CD4-positive, alpha-beta T cell (primary cell): ENCODE measurements at regions not wholly inside any gene's neighbourhood (a gene's known extent, or its start where the extent isn't known, plus 50 kb on each side); places are given as distances from the start of the nearest gene placed in this dataset.

ENCODE experiments used
- ATAC-seq: fragments of 200-7000 bp; cut with Tn5 transposase; one replicate; pipeline ENCODE4 v1.10.0; 2022; ENCODE audit warnings: mild to moderate bottlenecking; ENCODE audit not compliant: poor library complexity
- CTCF ChIA-PET: fragments of 350-600 bp; sonication (Branson Sonifier 250); formaldehyde crosslinking; loops from one replicate; lab custom pipeline; 2021; ENCODE audit warnings: antibody characterized with exemption, inconsistent platforms; lab: Charles Lee
- POLR2A ChIA-PET: fragments of 350-600 bp; sonication (Branson Sonifier 250); formaldehyde crosslinking; loops from one replicate; lab custom pipeline; 2021; ENCODE audit warnings: antibody characterized with exemption, inconsistent platforms; lab: Charles Lee
- DNase-seq, 14 experiments: peaks; one replicate each; pipeline ENCODE4 v3.0.0-alpha.2; 2013 to 2020; ENCODE audit warnings: mixed read lengths in 2 of 14
- H3K27ac ChIP-seq, 2 donors: one replicate each; pipeline versions ENCODE4 v1.5.1 to v1.7.0; 2013; ENCODE audit warnings: low read length in 2 of 2, low read depth in 1 of 2, mild to moderate bottlenecking in 1 of 2
- H3K27me3 ChIP-seq, 2 experiments: 1 replicate in 1 of 2; 2 replicates in 1 of 2; pipeline versions ENCODE4 v1.6.1 to v1.7.0; 2013; ENCODE audit warnings: low read length in 2 of 2, control low read depth in 1 of 2, mild to moderate bottlenecking in 1 of 2, moderate library complexity in 1 of 2; ENCODE audit not compliant: insufficient read depth in 2 of 2, control insufficient read depth in 1 of 2
- H3K36me3 ChIP-seq: one replicate; pipeline ENCODE4 v1.6.1; 2013; ENCODE audit warnings: low read length, control low read depth; ENCODE audit not compliant: insufficient read depth
- H3K4me1 ChIP-seq: one replicate; pipeline ENCODE4 v1.6.1; 2013; ENCODE audit warnings: low read length, control low read depth; ENCODE audit not compliant: insufficient read depth
- H3K4me3 ChIP-seq: one replicate; pipeline ENCODE4 v1.5.1; 2013; ENCODE audit warnings: mild to moderate bottlenecking, low read length, moderate library complexity
- H3K9me3 ChIP-seq, 2 experiments: 1 replicate in 1 of 2; 2 replicates in 1 of 2; pipeline versions ENCODE4 v1.6.1 to v1.7.0; 2013; ENCODE audit warnings: low read length in 2 of 2, mild to moderate bottlenecking in 2 of 2, control low read depth in 1 of 2, moderate library complexity in 1 of 2; ENCODE audit not compliant: control insufficient read depth in 1 of 2, insufficient read depth in 1 of 2
- H3K27ac Mint-ChIP-seq: one replicate; pipeline ENCODE4 v1.8.0; 2020; ENCODE audit warnings: mixed read lengths
- H3K27me3 Mint-ChIP-seq: one replicate; pipeline ENCODE4 v1.8.0; 2021; ENCODE audit warnings: mixed read lengths
- H3K36me3 Mint-ChIP-seq: one replicate; pipeline ENCODE4 v1.8.0; 2021; ENCODE audit warnings: low read depth, mixed read lengths
- H3K4me1 Mint-ChIP-seq: one replicate; pipeline ENCODE4 v1.8.0; 2021; ENCODE audit warnings: low read depth, mixed read lengths
- H3K4me3 Mint-ChIP-seq: one replicate; pipeline ENCODE4 v1.8.0; 2020; ENCODE audit warnings: mild to moderate bottlenecking, mixed read lengths
- H3K9me3 Mint-ChIP-seq: one replicate; pipeline ENCODE4 v1.8.0; 2020; ENCODE audit warnings: mixed read lengths
- CTCF ChIP-seq: fragments of 200-600 bp; IDR thresholded peaks from one replicate; pipeline ENCODE4 v1.8.0; 2022; ENCODE audit warnings: antibody characterized with exemption, mild to moderate bottlenecking
- intact Hi-C, 2 experiments: fragments of 100-400 bp; cut with DNase I in 1 of 2; cut with micrococcal nuclease in 1 of 2; formaldehyde crosslinking; loops; one replicate each; pipeline versions ENCODE4 v1.15.1 to v1.9.0; 2023 to 2025; cut with DNase I, micrococcal nuclease

DNA sequence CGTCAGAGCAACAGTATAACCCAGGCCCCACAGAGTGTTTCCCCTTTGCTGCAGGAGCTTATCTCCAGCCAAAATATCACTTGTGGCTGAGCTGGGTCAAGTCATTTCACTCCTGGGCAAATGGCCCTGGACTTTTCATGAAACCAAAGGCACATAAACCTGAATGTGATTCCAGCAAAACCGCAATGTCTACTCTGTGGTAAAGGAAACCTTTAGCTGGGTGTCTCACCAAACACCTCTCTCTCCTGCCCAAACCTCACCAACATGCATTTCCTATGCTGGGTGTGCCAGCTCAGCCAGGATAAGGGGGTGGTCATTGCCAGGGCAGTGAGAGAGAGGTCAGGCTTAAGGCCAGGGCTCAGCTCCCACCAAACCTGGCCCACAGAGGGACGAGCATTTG is 67.4 kb downstream of the GTPBP8 start:
- Mint-ChIP-seq H3K36me3 (peaks cover 19% of the 10 kb centered on the region), H3K27ac (no peak overlapping the region), H3K27me3 (no peaks in the 10 kb centered on the region), H3K9me3 (no peaks in the 10 kb centered on the region), H3K4me1 (peaks cover 4% of the 10 kb centered on the region), H3K4me3 (no peak overlapping the region)
- H3K4me1 ChIP-seq = no peaks in the 10 kb centered on the region
- no peak for ATAC-seq
- no peaks in the 10 kb centered on the region for H3K27me3 ChIP-seq
- POLR2A ChIA-PET = no interaction called here
- H3K9me3 ChIP-seq = no peaks in the 10 kb centered on the region
- H3K27ac ChIP-seq = no peak overlapping the region
- no peak overlapping the region for H3K4me3 ChIP-seq
- DNase-seq = no peak
- TF ChIP-seq CTCF = no peak
- CTCF ChIA-PET = interaction anchor here (1.4 kb wide), 1 partner anchor 23 kb away, joined by 3 read pairs; no protein-coding TSS in a partner anchor
- intact Hi-C loops = loop anchor here (5.0 to 10.0 kb wide), 2 partner anchors 323 to 416 kb away; partner anchors contain the start of gene CCDC80 (in 1 of the 2)
- peaks cover 10% of the 10 kb centered on the region for H3K36me3 ChIP-seq

GRCh38 chr3:113062705-113063104 is 71.9 kb downstream of the GTPBP8 start:
- intact Hi-C loops = no loop called here
- ChIA-PET CTCF (no interaction called here), POLR2A (no interaction called here)
- H3K4me3 ChIP-seq = no peak overlapping the region
- ATAC-seq = no peak
- H3K9me3 ChIP-seq = peaks cover 5 to 6% of the 10 kb centered on the region in 2 experiments
- Mint-ChIP-seq H3K4me1 (no peaks in the 10 kb centered on the region), H3K27me3 (no peaks in the 10 kb centered on the region), H3K27ac (no peak overlapping the region), H3K36me3 (peaks cover 65% of the 10 kb centered on the region), H3K4me3 (no peak overlapping the region), H3K9me3 (peaks cover 14% of the 10 kb centered on the region)
- no peak for TF ChIP-seq CTCF
- H3K36me3 ChIP-seq = peaks cover 19% of the 10 kb centered on the region
- no peaks in the 10 kb centered on the region for H3K4me1 ChIP-seq
- H3K27ac ChIP-seq = no peak overlapping the region
- DNase-seq = no peak
- no peaks in the 10 kb centered on the region for H3K27me3 ChIP-seq

- H3K36me3 ChIP-seq = peaks cover 19% of the 10 kb centered on the region
- ChIA-PET CTCF (no interaction called here), POLR2A (no interaction called here)
- no peak for ATAC-seq
- peaks cover 71% of the 10 kb centered on the region for H3K36me3 Mint-ChIP-seq
- DNase-seq = peak in 2 of 14 experiments; percentile 22 to 49
- H3K4me1 Mint-ChIP-seq = no peaks in the 10 kb centered on the region
- no peaks in the 10 kb centered on the region for H3K27me3 Mint-ChIP-seq
- H3K4me1 ChIP-seq = no peaks in the 10 kb centered on the region
- peaks cover 14% of the 10 kb centered on the region for H3K9me3 Mint-ChIP-seq
- no peak overlapping the region for H3K27ac ChIP-seq
- no peaks in the 10 kb centered on the region for H3K27me3 ChIP-seq
- intact Hi-C loops = no loop called here
- no peak overlapping the region for H3K4me3 ChIP-seq
- TF ChIP-seq CTCF = no peak
- H3K27ac Mint-ChIP-seq = no peak overlapping the region
- H3K4me3 Mint-ChIP-seq = no peak overlapping the region
- peaks cover 5 to 6% of the 10 kb centered on the region in 2 experiments for H3K9me3 ChIP-seq
These were observed 72.5 kb downstream of the GTPBP8 start for GRCh38 chr3:113063126-113063894.
